Right atrium auricular region (tissue), 2 donors: ENCODE measurements at regions not wholly inside any gene's neighbourhood (a gene's known extent, or its start where the extent isn't known, plus 50 kb on each side); places are given as distances from the start of the nearest gene placed in this dataset.
"Not testable (repeated sequence)": the region's sequence is repeated elsewhere in the genome, so short reads cannot be mapped to it uniquely, and the experiment has no call there.

Experiments
- DNase-seq: peaks from one replicate; pipeline ENCODE4 v3.0.0-alpha.2; 2019; ENCODE audit warnings: low spot score
- H3K27ac ChIP-seq, 2 donors: fragments of 200-600 bp; sonication (generic); 1 replicate in 1 of 2; 2 replicates in 1 of 2; pipeline ENCODE4 v1.5.1; 2016 to 2019
- H3K27me3 ChIP-seq, 2 donors: fragments of 200-600 bp; sonication (generic); one replicate each; pipeline versions ENCODE4 v1.5.1 to v1.6.0; 2017 to 2019
- H3K36me3 ChIP-seq: fragments of 200-600 bp; sonication (generic); one replicate; pipeline ENCODE4 v1.5.1; 2016
- H3K4me1 ChIP-seq, 2 donors: fragments of 200-600 bp; sonication (generic); one replicate each; pipeline versions ENCODE4 v1.5.1 to v1.6.0; 2017 to 2019
- H3K4me3 ChIP-seq, 2 donors: fragments of 200-600 bp; sonication (generic); 1 replicate in 1 of 2; 2 replicates in 1 of 2; pipeline ENCODE4 v1.5.1; 2017 to 2019; ENCODE audit warnings: mild to moderate bottlenecking in 1 of 2, moderate library complexity in 1 of 2
- H3K9me3 ChIP-seq, 2 donors: fragments of 200-600 bp; sonication (generic); one replicate each; pipeline ENCODE4 v1.5.1; 2019
- TF ChIP-seq, protein P1 (sequence below), 2 donors: fragments of 200-600 bp; sonication (generic); IDR thresholded peaks; one replicate each; pipeline ENCODE4 v1.5.1; 2019; ENCODE audit warnings: antibody characterized with exemption in 2 of 2

DNA sequence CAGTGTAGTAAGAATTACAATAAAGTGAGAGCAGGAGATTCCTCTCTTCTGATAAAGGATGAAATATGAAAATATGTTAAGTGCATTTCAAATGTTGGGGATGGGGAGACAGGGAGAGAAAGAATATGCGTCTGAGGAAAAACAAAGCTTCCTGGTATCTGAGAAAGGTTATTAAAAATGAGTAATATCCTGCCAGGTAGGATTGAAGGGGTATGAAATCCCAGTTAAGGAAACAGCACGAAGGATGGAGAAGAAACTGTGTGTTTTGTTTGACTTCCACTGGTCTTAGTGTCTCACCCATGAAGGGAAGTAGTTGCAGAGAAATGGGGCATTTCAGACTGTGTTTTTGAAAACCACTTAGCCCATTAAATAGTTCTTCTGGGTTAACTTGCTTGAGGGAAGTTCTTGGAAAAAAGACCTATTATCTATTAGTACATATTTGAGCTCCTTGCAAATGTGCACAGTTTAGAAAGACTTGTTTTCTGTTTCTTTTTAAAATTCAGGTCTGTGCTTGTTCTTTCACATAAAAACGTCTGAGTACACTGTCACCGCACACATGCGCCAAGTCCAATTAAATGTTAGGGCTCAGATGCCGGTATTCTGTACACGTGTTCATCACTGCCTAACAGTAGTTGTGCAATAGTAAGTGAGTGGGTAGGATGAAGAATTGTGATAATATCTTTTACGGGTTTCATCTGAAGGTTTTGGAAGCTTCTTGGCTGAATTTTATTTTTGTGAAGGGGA, 196.1 kb upstream of the P2RY1 start:
- peaks cover 0 to 1% of the 10 kb centered on the region in 2 donors for H3K9me3 ChIP-seq
- DNase-seq, result no peak
- no peak overlapping the region for H3K27ac ChIP-seq
- H3K36me3 ChIP-seq, result no peaks in the 10 kb centered on the region
- TF ChIP-seq, protein P1, sequence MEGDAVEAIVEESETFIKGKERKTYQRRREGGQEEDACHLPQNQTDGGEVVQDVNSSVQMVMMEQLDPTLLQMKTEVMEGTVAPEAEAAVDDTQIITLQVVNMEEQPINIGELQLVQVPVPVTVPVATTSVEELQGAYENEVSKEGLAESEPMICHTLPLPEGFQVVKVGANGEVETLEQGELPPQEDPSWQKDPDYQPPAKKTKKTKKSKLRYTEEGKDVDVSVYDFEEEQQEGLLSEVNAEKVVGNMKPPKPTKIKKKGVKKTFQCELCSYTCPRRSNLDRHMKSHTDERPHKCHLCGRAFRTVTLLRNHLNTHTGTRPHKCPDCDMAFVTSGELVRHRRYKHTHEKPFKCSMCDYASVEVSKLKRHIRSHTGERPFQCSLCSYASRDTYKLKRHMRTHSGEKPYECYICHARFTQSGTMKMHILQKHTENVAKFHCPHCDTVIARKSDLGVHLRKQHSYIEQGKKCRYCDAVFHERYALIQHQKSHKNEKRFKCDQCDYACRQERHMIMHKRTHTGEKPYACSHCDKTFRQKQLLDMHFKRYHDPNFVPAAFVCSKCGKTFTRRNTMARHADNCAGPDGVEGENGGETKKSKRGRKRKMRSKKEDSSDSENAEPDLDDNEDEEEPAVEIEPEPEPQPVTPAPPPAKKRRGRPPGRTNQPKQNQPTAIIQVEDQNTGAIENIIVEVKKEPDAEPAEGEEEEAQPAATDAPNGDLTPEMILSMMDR (IDR thresholded peaks at IDR 0.05), result no peak
- no peak overlapping the region for H3K4me3 ChIP-seq
- no peaks in the 10 kb centered on the region for H3K27me3 ChIP-seq
- no peaks in the 10 kb centered on the region for H3K4me1 ChIP-seq

DNA sequence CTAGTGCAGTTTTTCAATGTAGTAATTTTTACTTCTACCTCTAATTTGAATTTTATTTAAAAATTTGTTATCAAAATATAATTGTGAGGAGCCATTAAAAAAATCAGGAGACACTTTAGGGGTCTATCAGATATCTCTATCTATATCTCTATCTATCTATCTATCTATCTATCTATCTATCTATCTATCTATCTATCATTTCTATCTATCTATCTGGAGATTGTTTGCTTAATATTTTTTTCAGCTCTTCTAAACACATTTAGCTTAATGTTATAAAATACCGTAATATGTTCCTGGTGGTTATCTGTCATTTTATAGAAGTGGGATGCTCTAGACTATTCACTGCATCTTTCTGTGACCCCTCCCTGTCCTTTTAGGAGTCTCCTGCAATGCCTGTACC, 193.7 kb upstream of the P2RY1 start:
- TF ChIP-seq, protein P1 (IDR thresholded peaks at IDR 0.05), result no peak
- DNase-seq, result no peak
- H3K27me3 ChIP-seq, result no peaks in the 10 kb centered on the region
- H3K9me3 ChIP-seq, result peaks cover 0 to 7% of the 10 kb centered on the region in 2 donors
- no peak overlapping the region for H3K27ac ChIP-seq
- H3K4me3 ChIP-seq, result no peak overlapping the region
- no peaks in the 10 kb centered on the region for H3K36me3 ChIP-seq
- H3K4me1 ChIP-seq, result no peaks in the 10 kb centered on the region

DNA sequence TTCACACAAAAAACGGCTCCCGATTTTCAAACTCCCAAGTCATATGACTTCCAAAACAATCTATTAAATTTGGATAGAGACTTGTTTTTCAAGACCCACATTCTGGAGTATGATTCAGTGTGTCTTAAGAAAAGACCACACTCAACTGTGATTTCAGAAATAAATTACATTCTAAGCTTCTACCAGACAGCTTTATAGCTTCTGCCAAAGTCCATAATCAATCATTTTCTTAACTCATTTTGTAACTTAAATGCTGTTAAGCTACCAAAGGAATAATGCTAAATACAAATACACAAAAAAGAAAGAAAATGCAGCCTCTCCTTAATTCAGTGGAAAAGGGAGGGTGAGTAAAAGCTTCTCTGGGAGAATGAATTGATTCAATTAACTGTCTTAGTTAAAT, 192.3 kb upstream of the P2RY1 start:
- Histone ChIP-seq H3K27me3 (no peaks in the 10 kb centered on the region), H3K4me1 (no peaks in the 10 kb centered on the region), H3K9me3 (peaks cover 0 to 7% of the 10 kb centered on the region in 2 donors), H3K4me3 (no peak overlapping the region), H3K27ac (no peak overlapping the region), H3K36me3 (no peaks in the 10 kb centered on the region)
- TF ChIP-seq, protein P1 (IDR thresholded peaks at IDR 0.05), result no peak
- DNase-seq, result no peak

DNA sequence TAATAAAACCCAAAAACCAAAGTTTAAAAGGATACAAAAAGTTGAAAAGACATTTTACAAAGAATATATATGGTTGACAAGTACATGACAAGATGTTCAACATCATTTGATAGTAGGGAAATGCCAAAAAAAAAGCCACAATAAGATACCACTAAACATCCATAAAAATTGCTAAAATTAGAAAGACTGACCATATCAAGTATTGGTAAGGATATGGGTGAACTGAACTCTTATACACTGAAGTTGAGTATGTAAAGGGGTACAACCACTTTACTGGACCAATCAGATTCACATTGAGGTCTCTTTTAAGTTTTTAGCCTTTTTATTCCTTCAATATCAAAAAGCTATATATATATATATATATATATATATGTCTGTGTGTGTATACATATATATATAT, 190.5 kb upstream of the P2RY1 start:
- no peaks in the 10 kb centered on the region for H3K27me3 ChIP-seq
- H3K36me3 ChIP-seq, result no peaks in the 10 kb centered on the region
- no peaks in the 10 kb centered on the region for H3K4me1 ChIP-seq
- no peak for DNase-seq
- TF ChIP-seq, protein P1 (IDR thresholded peaks at IDR 0.05), result no peak
- no peak overlapping the region for H3K4me3 ChIP-seq
- no peak overlapping the region for H3K27ac ChIP-seq
- peaks cover 0 to 7% of the 10 kb centered on the region in 2 donors for H3K9me3 ChIP-seq

DNA sequence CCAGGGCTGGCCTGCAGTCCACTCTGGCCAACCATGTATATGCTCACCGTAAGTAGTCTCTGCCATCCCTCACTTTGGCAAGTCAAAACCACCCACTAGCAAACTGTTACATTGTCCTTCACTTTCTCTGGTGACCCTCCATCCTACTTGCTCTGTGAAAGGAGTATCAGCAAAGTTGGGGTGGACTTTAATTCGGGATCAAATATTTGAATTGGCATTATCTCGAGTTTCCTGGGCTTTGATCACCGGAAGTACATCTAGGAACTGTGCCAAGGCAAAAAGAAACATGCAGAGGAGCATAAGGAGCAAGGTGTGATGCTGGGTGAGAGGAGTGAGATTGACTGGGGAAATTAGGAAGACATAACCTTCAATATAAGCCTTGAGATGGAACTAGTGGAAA, 188.9 kb upstream of the P2RY1 start:
- no peak for DNase-seq
- H3K36me3 ChIP-seq, result no peaks in the 10 kb centered on the region
- TF ChIP-seq, protein P1 (IDR thresholded peaks at IDR 0.05), result no peak
- no peak overlapping the region for H3K4me3 ChIP-seq
- H3K9me3 ChIP-seq, result peaks cover 0 to 7% of the 10 kb centered on the region in 2 donors
- no peak overlapping the region for H3K27ac ChIP-seq
- H3K27me3 ChIP-seq, result no peaks in the 10 kb centered on the region
- no peaks in the 10 kb centered on the region for H3K4me1 ChIP-seq

DNA sequence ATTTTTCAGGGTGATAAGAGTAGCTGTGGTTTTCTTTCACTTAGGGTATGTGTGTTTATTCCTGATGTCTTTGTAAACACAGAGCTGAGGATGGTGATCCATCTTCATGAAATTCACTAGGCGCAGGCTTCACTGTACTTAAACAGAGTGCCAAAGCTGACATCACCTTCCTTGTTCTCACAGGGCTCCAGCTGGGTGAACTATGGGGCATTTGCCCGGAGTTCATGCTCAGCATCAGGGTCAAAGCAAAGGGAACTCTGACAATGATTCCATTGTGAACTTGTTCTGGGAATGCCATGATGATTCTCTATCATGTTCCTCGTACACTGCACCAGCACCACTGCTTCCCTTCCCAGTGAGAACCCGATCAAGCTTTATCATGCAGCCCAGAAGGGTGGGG, 184.8 kb upstream of the P2RY1 start:
- H3K27me3 ChIP-seq, result no peaks in the 10 kb centered on the region
- TF ChIP-seq, protein P1 (IDR thresholded peaks at IDR 0.05), result no peak
- no peaks in the 10 kb centered on the region for H3K9me3 ChIP-seq
- no peaks in the 10 kb centered on the region for H3K4me1 ChIP-seq
- H3K4me3 ChIP-seq, result no peak overlapping the region
- H3K27ac ChIP-seq, result no peak overlapping the region
- H3K36me3 ChIP-seq, result no peaks in the 10 kb centered on the region
- DNase-seq, result no peak

DNA sequence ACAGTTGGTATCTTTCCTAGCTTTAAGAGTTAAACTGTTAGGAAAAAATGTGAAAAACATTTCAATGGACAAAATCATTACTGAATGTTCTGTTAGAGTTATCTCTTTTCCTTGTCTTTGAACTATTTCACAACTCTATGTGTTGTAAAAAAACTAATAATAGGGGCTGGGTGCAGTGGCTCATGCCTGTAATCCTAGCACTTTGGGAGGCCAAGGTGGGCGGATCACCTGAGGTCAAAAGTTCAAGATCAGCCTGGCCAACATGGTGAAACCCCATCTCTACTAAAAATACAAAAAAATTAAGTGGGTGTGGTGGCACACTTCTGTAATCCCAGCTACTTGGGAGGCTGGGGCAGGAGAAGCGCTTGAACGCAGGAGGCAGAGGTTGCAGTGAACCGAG, 184.0 kb upstream of the P2RY1 start:
- not testable (repeated sequence) for H3K4me3 ChIP-seq, H3K27ac ChIP-seq

More for the DNA sequence above, 184.0 kb upstream of the P2RY1 start:
- not testable (repeated sequence) for H3K36me3 ChIP-seq, DNase-seq, H3K9me3 ChIP-seq, H3K4me1 ChIP-seq, H3K27me3 ChIP-seq
